Activated CD8-positive, alpha-beta memory T cell treated with anti-CD3 and anti-CD28 coated beads, Interleukin-2, amount 10 ng/mL, durations not matched to agents 7 days and 5 days (primary cell): ENCODE measurements at regions not wholly inside any gene's neighbourhood (a gene's known extent, or its start where the extent isn't known, plus 50 kb on each side); places are given as distances from the start of the nearest gene placed in this dataset.

Experiments
- ATAC-seq: fragments of 150-1000 bp; cut with Tn5 transposase; one replicate; pipeline ENCODE4 v1.10.0; 2021; ENCODE audit warnings: moderate library complexity
- CTCF ChIA-PET: fragments of 350-600 bp; sonication (Branson Sonifier 250); formaldehyde crosslinking; loops from one replicate; lab custom pipeline; 2021; ENCODE audit warnings: antibody characterized with exemption; lab: Charles Lee
- DNase-seq: peaks from one replicate; pipeline ENCODE4 v3.0.0-alpha.2; 2020
- H3K27ac Mint-ChIP-seq: one replicate; pipeline ENCODE4 v1.8.0; 2021; ENCODE audit warnings: mild to moderate bottlenecking, mixed read lengths
- H3K27me3 Mint-ChIP-seq: one replicate; pipeline ENCODE4 v1.8.0; 2021; ENCODE audit warnings: mixed read lengths
- H3K36me3 Mint-ChIP-seq: one replicate; pipeline ENCODE4 v1.8.0; 2021; ENCODE audit warnings: mild to moderate bottlenecking, mixed read lengths
- H3K4me1 Mint-ChIP-seq: one replicate; pipeline ENCODE4 v1.8.0; 2021; ENCODE audit warnings: mixed read lengths
- H3K4me3 Mint-ChIP-seq: one replicate; pipeline ENCODE4 v1.8.0; 2021; ENCODE audit warnings: mild to moderate bottlenecking, moderate library complexity, mixed read lengths
- H3K9me3 Mint-ChIP-seq: one replicate; pipeline ENCODE4 v1.8.0; 2022; ENCODE audit warnings: low read depth, mixed read lengths

DNA sequence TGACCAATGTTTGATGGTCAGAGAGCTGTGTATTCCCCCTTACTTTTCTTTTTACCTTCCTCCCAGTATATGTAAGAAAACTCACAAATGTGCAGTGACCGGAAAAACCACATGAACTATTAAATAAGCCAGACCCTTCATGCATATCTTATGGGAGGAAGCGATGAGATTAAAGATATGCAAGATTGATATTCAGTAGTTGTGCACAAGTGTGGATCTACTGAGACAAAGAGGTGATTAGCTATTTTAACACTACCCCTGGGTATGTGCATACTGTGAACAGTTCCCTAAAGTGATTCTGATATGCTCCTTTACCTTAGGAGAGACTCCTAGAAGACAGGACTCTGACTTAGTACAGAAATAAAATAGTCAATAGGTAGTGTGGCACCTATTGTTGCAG is 328.3 kb downstream of the EPHA4 start:
- Mint-ChIP-seq H3K27me3 (no peaks in the 10 kb centered on the region), H3K36me3 (no peaks in the 10 kb centered on the region), H3K4me1 (no peaks in the 10 kb centered on the region), H3K27ac (no peak overlapping the region), H3K4me3 (no peak overlapping the region), H3K9me3 (peaks cover 2% of the 10 kb centered on the region)
- CTCF ChIA-PET = no interaction called here
- no peak for DNase-seq
- no peak for ATAC-seq

DNA sequence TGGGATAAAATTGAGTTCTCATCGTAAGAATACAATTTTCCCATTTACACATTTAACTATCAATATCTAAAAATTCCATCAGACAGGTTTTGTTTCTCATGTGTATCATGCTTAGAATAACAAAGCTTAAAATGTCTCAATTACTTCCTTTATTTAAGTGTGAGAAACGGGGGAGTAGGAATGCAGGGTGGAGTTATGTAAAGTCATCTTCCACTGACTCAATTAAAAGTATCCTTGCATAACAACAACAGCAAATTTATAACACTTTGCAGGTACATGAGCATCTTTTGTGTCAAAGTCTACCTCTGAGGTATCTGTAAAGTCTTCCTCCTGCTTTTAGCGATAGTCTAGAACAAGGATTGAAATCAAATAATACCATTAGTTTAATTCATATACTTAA is 327.1 kb downstream of the EPHA4 start:
- ATAC-seq = no peak
- H3K27me3 Mint-ChIP-seq = no peaks in the 10 kb centered on the region
- no peak overlapping the region for H3K27ac Mint-ChIP-seq
- peaks cover 3% of the 10 kb centered on the region for H3K9me3 Mint-ChIP-seq
- CTCF ChIA-PET = no interaction called here
- no peaks in the 10 kb centered on the region for H3K36me3 Mint-ChIP-seq
- DNase-seq = no peak
- no peaks in the 10 kb centered on the region for H3K4me1 Mint-ChIP-seq
- H3K4me3 Mint-ChIP-seq = no peak overlapping the region

GRCh38 chr2:221245772-221246171 is 326.3 kb downstream of the EPHA4 start:
- no peak for DNase-seq
- CTCF ChIA-PET = no interaction called here
- no peaks in the 10 kb centered on the region for H3K27me3 Mint-ChIP-seq
- ATAC-seq = no peak
- H3K36me3 Mint-ChIP-seq = no peaks in the 10 kb centered on the region
- H3K9me3 Mint-ChIP-seq = peaks cover 6% of the 10 kb centered on the region
- no peak overlapping the region for H3K27ac Mint-ChIP-seq
- no peaks in the 10 kb centered on the region for H3K4me1 Mint-ChIP-seq
- no peak overlapping the region for H3K4me3 Mint-ChIP-seq

- no peaks in the 10 kb centered on the region for H3K36me3 Mint-ChIP-seq
- ATAC-seq (no peak), DNase-seq (no peak)
- no peak overlapping the region for H3K27ac Mint-ChIP-seq
- CTCF ChIA-PET = no interaction called here
- peaks cover 4% of the 10 kb centered on the region for H3K9me3 Mint-ChIP-seq
- no peak overlapping the region for H3K4me3 Mint-ChIP-seq
- H3K27me3 Mint-ChIP-seq = no peaks in the 10 kb centered on the region
- H3K4me1 Mint-ChIP-seq = no peaks in the 10 kb centered on the region
Observed at GRCh38 chr2:221254299-221254698, 317.8 kb downstream of the EPHA4 start.

DNA sequence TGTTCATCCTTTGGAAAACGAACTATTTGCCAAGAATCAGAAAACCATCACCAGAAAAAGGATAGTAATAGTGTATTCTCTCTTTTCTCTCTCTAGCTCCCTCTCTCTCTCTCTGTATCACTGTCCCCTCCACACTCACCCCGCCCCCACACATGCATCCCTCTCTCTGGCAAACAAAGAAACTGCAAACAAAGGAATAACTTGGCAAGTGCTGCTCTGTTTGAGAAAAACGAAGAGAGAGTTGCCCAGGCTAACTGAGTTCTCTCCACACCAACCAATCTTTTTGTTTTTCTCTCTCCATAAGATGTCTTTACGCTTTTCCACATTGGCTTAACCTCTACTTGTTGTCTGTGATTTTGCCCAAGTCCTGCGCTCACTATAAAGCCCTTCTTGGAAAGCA is 316.2 kb downstream of the EPHA4 start:
- ATAC-seq (no peak), DNase-seq (no peak)
- Mint-ChIP-seq H3K27me3 (no peaks in the 10 kb centered on the region), H3K4me3 (no peak overlapping the region), H3K9me3 (peaks cover under 1% of the 10 kb centered on the region), H3K4me1 (no peaks in the 10 kb centered on the region), H3K36me3 (no peaks in the 10 kb centered on the region), H3K27ac (no peak overlapping the region)
- CTCF ChIA-PET = no interaction called here

DNA sequence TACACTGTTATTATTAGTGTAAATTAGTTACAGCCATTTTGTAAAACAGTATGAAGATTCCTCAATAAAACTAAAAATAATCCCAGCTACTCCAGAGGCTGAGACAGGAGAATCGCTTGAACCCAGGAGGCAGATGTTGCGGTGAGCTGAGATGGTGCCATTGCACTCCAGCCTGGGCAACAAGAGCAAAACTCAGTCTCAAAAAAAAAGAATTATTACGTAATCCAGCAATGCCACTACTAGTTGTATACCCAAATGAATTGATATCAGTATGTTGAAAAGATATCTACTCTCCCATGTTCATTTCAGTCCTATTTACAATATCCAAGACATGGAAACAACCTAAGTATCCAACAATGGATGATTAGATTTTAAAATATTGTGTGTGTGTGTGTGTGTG is 313.6 kb downstream of the EPHA4 start:
- no peaks in the 10 kb centered on the region for H3K27me3 Mint-ChIP-seq
- CTCF ChIA-PET = no interaction called here
- no peaks in the 10 kb centered on the region for H3K36me3 Mint-ChIP-seq
- no peaks in the 10 kb centered on the region for H3K9me3 Mint-ChIP-seq
- ATAC-seq (no peak), DNase-seq (no peak)
- no peak overlapping the region for H3K27ac Mint-ChIP-seq
- H3K4me1 Mint-ChIP-seq = no peaks in the 10 kb centered on the region
- H3K4me3 Mint-ChIP-seq = no peak overlapping the region

DNA sequence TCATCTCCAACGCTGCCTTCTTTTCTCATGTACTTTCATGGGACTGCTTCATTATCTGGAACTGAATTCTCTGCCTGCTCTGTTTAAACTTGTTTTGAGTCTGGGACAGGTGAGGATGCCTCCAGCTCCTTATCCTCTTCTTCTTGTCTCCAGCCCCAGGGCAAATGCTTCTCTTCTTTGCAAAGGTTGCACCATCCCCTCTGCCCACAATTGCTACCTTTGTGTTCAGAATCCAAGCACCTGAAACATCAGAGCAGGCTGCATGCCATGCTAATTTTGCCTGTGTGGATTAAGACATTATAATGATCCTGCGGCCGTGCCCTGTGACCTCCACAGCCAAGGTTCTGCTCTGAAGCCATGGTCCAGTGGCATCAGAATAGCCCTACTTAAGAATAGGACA is 309.5 kb downstream of the EPHA4 start:
- no peak overlapping the region for H3K27ac Mint-ChIP-seq
- H3K9me3 Mint-ChIP-seq = no peaks in the 10 kb centered on the region
- H3K27me3 Mint-ChIP-seq = no peaks in the 10 kb centered on the region
- no peak for DNase-seq
- ATAC-seq = no peak
- no peaks in the 10 kb centered on the region for H3K4me1 Mint-ChIP-seq
- H3K36me3 Mint-ChIP-seq = no peaks in the 10 kb centered on the region
- CTCF ChIA-PET = no interaction called here
- H3K4me3 Mint-ChIP-seq = no peak overlapping the region

- H3K27ac Mint-ChIP-seq = no peak overlapping the region
- H3K36me3 Mint-ChIP-seq = no peaks in the 10 kb centered on the region
- DNase-seq (no peak), ATAC-seq (no peak)
- no peaks in the 10 kb centered on the region for H3K4me1 Mint-ChIP-seq
- H3K4me3 Mint-ChIP-seq = no peak overlapping the region
- no peaks in the 10 kb centered on the region for H3K9me3 Mint-ChIP-seq
- CTCF ChIA-PET = no interaction called here
- H3K27me3 Mint-ChIP-seq = no peaks in the 10 kb centered on the region
Observed at GRCh38 chr2:221263573-221263972, 308.5 kb downstream of the EPHA4 start.

DNA sequence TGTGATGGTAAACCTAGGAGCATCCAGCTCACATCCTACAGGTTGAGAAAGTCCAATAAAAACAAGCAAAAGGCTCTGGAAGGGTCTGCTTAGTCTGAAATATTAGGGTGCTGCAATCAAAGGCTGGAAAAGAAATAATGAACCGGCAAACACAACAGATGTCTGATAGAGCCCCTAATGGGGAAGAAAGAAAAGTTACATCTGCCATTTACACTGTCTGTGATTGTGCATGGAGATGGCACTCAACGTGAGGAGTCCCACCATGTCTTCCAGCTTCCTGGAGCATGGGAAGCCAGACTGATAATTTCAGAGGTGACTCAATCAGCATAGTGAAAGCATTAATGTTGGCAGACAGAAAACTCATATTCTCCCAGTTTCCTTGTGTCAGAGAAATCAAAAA is 307.8 kb downstream of the EPHA4 start:
- H3K27ac Mint-ChIP-seq = no peak overlapping the region
- CTCF ChIA-PET = interaction anchor here (1.1 kb wide), 1 partner anchor 20 kb away, joined by 3 read pairs; no protein-coding TSS in a partner anchor
- no peaks in the 10 kb centered on the region for H3K4me1 Mint-ChIP-seq
- no peak for ATAC-seq
- H3K9me3 Mint-ChIP-seq = no peaks in the 10 kb centered on the region
- H3K4me3 Mint-ChIP-seq = no peak overlapping the region
- no peaks in the 10 kb centered on the region for H3K36me3 Mint-ChIP-seq
- no peak for DNase-seq
- H3K27me3 Mint-ChIP-seq = no peaks in the 10 kb centered on the region

DNA sequence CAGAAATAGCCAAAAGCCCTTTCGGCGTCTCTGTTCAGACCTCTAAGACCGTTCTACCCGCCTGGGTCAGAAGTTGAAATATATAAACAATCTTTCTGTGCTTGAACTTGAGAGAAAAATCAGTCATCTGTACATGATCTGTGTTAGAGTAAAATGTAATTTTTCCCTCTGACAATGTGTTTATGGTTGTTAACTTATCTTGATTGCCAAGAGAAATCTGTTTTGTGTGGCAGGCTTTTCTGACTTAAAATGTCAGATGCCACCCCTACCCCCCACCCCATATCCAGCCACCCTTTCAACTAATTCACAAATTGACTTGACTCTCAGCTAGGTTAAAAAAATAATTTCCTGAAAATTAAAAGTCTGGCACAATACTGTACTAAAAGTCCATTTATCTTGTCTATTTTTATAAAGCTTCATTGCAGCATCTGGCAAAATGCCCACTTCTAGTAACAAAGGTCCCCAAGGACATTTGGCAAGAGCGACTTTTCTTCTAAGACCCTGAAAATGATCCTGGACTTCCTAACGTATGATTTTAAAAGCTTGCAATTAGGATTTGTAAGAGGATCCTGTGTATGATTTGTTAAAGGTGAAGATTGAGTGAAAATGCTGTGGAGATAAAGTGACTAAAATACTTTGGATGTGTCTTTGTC is 304.2 kb downstream of the EPHA4 start:
- CTCF ChIA-PET = no interaction called here
- H3K9me3 Mint-ChIP-seq = no peaks in the 10 kb centered on the region
- H3K36me3 Mint-ChIP-seq = no peaks in the 10 kb centered on the region
- H3K27ac Mint-ChIP-seq = no peak overlapping the region
- no peaks in the 10 kb centered on the region for H3K4me1 Mint-ChIP-seq
- peaks cover 3% of the 10 kb centered on the region for H3K27me3 Mint-ChIP-seq
- DNase-seq = no peak
- no peak for ATAC-seq
- no peak overlapping the region for H3K4me3 Mint-ChIP-seq

DNA sequence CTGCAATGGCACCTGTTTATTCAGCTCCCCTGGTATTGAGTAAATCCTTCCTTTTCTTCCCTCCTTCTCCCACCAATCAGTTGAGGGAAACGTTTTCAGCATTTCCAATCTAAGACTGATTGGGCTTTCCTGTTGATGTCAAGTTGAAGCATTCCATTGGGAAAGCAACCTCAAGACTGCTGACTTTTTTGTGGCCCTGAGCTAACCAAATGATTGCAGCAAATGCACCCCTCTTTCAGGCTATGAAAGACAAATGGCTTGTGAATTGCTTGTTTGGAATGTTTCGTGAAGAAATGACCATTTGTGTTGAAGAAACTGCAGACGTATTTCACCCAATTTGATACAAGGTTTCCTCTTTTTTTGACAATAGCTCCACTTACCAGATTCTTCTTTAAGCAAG is 303.5 kb downstream of the EPHA4 start:
- H3K9me3 Mint-ChIP-seq = no peaks in the 10 kb centered on the region
- no peaks in the 10 kb centered on the region for H3K4me1 Mint-ChIP-seq
- CTCF ChIA-PET = no interaction called here
- no peaks in the 10 kb centered on the region for H3K36me3 Mint-ChIP-seq
- H3K27ac Mint-ChIP-seq = no peak overlapping the region
- H3K27me3 Mint-ChIP-seq = peaks cover 3% of the 10 kb centered on the region
- DNase-seq (no peak), ATAC-seq (no peak)
- no peak overlapping the region for H3K4me3 Mint-ChIP-seq

DNA sequence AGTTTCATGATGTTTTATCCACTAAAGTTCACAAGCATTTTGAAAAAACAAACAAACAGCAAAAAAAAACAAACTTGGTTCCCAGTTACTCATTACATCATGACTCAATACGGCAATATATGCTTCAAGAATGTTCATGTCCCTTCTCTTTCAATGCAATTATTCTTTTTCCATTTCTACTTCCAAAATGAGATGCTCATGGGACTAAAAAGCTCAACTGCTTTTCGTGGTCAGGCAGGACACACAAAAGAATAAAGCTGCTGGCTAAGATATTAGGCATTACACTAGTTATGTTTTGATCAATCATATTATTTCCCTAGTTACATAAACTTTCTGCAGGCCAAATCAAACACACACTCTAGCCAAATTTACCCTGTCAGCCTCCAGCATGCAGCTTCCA is 301.3 kb downstream of the EPHA4 start:
- CTCF ChIA-PET = no interaction called here
- H3K36me3 Mint-ChIP-seq = no peaks in the 10 kb centered on the region
- peaks cover 3% of the 10 kb centered on the region for H3K27me3 Mint-ChIP-seq
- H3K4me3 Mint-ChIP-seq = no peak overlapping the region
- no peaks in the 10 kb centered on the region for H3K9me3 Mint-ChIP-seq
- DNase-seq (no peak), ATAC-seq (no peak)
- H3K4me1 Mint-ChIP-seq = no peaks in the 10 kb centered on the region
- no peak overlapping the region for H3K27ac Mint-ChIP-seq

- DNase-seq = no peak
- no peaks in the 10 kb centered on the region for H3K4me1 Mint-ChIP-seq
Observed at GRCh38 chr2:221272729-221273128, 299.4 kb downstream of the EPHA4 start.

DNA sequence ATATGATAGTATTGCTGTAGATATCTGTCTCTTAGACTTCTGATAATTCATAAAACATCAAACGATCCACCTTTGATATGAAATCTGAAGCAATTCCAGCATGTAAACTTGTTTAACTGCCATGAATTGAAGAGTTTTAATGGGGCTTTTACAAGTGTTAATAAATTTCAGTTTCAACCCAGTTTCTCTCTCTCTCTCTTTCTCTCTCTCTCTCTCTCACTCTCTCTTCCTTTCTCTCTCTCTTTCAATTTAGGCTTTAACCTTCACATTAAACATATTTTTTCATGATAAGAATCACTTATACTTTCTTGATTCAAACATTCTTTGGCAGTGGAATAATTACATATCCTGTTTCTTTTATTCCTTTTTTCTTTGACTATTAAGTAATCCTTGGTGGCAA is 296.1 kb downstream of the EPHA4 start:
- CTCF ChIA-PET = no interaction called here
- ATAC-seq = no peak
- Mint-ChIP-seq H3K4me3 (no peak overlapping the region), H3K4me1 (no peaks in the 10 kb centered on the region), H3K27ac (no peak overlapping the region), H3K36me3 (no peaks in the 10 kb centered on the region), H3K27me3 (peaks cover 3% of the 10 kb centered on the region), H3K9me3 (no peaks in the 10 kb centered on the region)
- DNase-seq = no peak

More at GRCh38 chr2:221272729-221273128, 299.4 kb downstream of the EPHA4 start:
- no peaks in the 10 kb centered on the region for H3K36me3 Mint-ChIP-seq
- no peak overlapping the region for H3K27ac Mint-ChIP-seq
- peaks cover 3% of the 10 kb centered on the region for H3K27me3 Mint-ChIP-seq
- H3K4me3 Mint-ChIP-seq = no peak overlapping the region
- ATAC-seq = no peak
- H3K9me3 Mint-ChIP-seq = no peaks in the 10 kb centered on the region
- CTCF ChIA-PET = no interaction called here

DNA sequence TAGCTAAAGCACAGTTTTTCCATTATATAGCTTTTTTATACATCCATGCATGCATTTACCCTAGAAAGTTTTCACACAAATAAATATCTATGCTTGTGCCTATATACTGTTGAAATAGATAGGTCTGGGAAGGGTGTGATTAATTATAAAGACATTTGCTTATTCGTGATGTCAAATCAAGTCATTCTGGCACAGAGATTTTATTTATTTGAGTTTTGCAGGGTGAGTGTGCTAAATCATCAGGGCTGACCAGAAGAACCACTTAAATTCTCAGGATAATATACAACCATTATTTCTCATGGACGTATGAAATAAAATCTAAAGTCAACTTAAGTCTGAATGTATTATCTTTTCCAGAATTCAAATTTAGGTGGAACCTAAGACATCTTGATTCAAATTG is 295.5 kb downstream of the EPHA4 start:
- no peak overlapping the region for H3K27ac Mint-ChIP-seq
- no peaks in the 10 kb centered on the region for H3K27me3 Mint-ChIP-seq
- H3K9me3 Mint-ChIP-seq = no peaks in the 10 kb centered on the region
- H3K4me3 Mint-ChIP-seq = no peak overlapping the region
- H3K36me3 Mint-ChIP-seq = no peaks in the 10 kb centered on the region
- no peaks in the 10 kb centered on the region for H3K4me1 Mint-ChIP-seq
- CTCF ChIA-PET = no interaction called here
- no peak for ATAC-seq
- no peak for DNase-seq
